NB4 (cell line): ENCODE measurements at regions not wholly inside any gene's neighbourhood (a gene's known extent, or its start where the extent isn't known, plus 50 kb on each side); places are given as distances from the start of the nearest gene placed in this dataset.

Source experiments
- DNase-seq: peaks from one replicate; pipeline ENCODE4 v3.0.0; 2010; ENCODE audit warnings: low read depth
- H3K4me3 ChIP-seq: one replicate; pipeline ENCODE4 v1.5.1; 2011; ENCODE audit warnings: mild to moderate bottlenecking, low read depth, low read length, moderate library complexity
- MYC ChIP-seq: IDR thresholded peaks from 2 replicates; pipeline ENCODE4 v1.6.1; 2011; ENCODE audit warnings: low read depth, low read length
- POLR2A ChIP-seq: IDR thresholded peaks from 2 replicates; pipeline ENCODE4 v1.6.1; 2011; ENCODE audit warnings: mild to moderate bottlenecking; ENCODE audit not compliant: insufficient read length; ENCODE audit errors: extremely low read depth
- TF ChIP-seq, protein P1 (sequence below): IDR thresholded peaks from one replicate; pipeline ENCODE4 v1.5.1; 2012; ENCODE audit warnings: low read depth, low read length
- TF ChIP-seq, protein P2 (sequence below): IDR thresholded peaks from 2 replicates; pipeline ENCODE4 v1.6.1; 2011; ENCODE audit warnings: low read depth, low read length

DNA sequence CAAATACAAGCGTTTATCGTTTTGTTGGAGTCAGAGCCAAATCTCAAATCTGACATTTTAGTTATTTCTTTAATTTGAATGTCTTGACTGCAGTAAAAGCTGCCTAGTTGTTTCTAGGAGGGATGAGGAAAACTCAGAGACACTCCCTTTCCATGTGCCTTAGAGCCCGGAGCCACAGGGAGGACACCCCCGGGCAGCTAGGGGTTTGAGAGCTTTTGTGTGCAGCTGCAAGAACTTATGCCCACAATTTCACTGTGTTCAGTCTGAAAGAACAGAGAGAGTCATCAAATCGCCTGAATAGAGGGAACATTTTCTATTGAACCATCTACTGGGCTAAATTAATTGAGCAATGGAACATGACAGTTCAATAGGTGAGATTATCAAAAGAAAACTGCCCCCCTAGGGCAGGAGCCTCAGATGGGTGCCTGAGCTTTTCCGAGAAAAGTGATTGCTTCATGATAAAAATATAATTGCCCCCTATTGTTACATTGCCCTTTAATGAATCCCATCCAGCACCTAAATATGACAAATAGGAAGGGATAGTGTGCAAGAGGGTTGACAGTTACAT, 709.3 kb upstream of the RGMB start:
- H3K4me3 ChIP-seq = no peak overlapping the region
- TF ChIP-seq, protein P1, sequence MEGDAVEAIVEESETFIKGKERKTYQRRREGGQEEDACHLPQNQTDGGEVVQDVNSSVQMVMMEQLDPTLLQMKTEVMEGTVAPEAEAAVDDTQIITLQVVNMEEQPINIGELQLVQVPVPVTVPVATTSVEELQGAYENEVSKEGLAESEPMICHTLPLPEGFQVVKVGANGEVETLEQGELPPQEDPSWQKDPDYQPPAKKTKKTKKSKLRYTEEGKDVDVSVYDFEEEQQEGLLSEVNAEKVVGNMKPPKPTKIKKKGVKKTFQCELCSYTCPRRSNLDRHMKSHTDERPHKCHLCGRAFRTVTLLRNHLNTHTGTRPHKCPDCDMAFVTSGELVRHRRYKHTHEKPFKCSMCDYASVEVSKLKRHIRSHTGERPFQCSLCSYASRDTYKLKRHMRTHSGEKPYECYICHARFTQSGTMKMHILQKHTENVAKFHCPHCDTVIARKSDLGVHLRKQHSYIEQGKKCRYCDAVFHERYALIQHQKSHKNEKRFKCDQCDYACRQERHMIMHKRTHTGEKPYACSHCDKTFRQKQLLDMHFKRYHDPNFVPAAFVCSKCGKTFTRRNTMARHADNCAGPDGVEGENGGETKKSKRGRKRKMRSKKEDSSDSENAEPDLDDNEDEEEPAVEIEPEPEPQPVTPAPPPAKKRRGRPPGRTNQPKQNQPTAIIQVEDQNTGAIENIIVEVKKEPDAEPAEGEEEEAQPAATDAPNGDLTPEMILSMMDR = no peak
- TF ChIP-seq MYC (no peak), POLR2A (no peak)
- TF ChIP-seq, protein P2, sequence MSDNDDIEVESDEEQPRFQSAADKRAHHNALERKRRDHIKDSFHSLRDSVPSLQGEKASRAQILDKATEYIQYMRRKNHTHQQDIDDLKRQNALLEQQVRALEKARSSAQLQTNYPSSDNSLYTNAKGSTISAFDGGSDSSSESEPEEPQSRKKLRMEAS = no peak
- DNase-seq = no peak

DNA sequence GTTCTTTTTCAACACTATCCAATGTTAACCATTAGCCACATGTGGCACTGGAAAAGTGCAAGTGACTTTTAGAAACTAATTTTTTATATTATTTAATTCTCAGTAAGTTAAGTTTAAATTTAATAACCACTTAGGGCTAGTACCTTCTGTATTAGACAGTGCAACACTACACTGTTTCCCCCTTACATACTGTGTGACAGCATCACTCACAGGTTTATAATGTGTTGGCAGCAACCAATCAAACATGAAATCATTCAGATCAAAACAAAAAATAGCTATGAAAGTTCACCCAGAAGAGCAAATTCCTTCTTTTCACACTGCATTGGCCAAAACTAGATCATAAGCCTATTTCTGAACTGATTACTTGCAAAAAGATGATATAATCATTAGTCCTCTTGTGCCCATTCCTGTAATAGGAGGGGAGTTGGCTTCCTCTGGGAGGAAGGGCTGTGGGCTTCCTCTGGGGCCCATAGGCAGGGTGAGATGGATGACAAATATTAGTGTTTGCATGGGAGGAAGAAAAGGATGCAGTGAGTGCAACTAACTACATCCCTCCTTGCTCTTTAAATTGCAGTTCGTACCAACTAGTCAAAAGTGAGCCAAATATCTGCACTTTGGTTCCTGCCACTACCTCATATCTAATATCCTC, 708.1 kb upstream of the RGMB start:
- no peak overlapping the region for H3K4me3 ChIP-seq
- no peak for DNase-seq
- TF ChIP-seq POLR2A (no peak), MYC (no peak)
- TF ChIP-seq, protein P2 = no peak
- TF ChIP-seq, protein P1 = no peak

DNA sequence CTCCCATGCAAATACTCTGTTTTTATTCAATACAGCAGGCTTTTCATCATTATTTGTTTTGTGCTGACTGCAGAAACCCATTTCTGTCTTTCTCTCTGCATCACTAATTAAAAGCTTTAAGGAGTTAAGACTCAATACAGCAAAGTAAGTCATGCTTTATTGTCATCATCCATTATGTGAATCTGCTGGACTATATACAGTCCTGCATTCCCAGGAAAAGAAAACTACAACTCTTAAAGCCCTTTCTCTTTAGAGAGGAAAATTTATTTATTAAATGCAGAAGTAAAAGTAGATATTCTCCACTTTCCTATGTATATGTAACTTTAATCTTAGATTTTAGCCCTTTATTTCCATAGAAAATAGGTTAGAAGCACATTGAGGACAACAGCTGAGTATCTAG, 706.6 kb upstream of the RGMB start:
- TF ChIP-seq, protein P1 = no peak
- TF ChIP-seq, protein P2 = no peak
- TF ChIP-seq MYC (no peak), POLR2A (no peak)
- no peak overlapping the region for H3K4me3 ChIP-seq
- DNase-seq = no peak

DNA sequence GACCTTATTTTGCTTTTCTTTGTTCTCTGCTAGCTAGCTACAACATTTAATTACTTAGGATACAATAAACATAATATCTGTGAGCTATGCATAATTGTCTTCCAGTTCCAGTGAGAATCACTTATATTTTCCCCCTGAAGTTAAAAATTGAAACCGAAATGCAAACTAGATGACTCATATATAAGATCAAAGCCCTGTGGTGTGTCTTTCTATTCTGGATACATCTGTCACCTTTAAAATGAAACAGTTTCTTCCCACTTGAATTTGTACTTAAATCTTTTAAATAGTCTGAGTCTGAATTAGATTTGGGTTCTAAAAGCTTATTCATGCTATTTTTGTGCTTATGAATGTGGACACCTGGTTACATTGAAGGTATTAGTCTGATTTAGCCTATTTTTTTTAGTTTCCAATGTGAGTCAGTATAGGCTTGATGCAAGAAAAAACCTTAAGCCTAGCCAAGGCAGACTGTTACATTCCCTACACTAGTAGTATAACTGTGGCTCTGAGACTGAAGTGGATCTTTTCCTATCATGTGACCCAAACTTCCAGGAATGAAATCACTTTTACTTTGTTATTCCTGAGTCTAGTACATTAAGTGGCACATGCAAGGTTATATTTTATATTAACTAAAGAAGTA, 703.5 kb upstream of the RGMB start:
- TF ChIP-seq POLR2A (no peak), MYC (no peak)
- TF ChIP-seq, protein P1 = no peak
- TF ChIP-seq, protein P2 = no peak
- DNase-seq = no peak
- no peak overlapping the region for H3K4me3 ChIP-seq

DNA sequence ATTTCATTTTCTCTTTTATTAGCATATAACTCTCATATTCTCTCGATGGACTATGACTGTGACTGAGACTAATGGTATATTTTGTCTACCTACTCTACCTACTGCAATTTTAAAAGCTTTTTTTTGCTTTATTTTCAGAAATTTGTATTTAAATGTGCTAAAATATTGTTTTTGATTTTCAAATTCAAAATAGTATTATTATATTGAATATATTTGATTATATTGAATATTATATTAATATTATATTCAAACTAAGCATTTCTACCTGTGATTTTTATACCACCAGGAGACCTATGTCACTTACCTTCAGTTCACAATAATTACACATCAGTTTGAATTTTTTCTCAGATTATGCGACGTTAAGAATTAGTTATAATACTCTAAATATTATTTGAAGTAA, 700.5 kb upstream of the RGMB start:
- no peak overlapping the region for H3K4me3 ChIP-seq
- TF ChIP-seq MYC (no peak), POLR2A (no peak)
- TF ChIP-seq, protein P1 = no peak
- TF ChIP-seq, protein P2 = no peak
- DNase-seq = no peak
